Amygdala (tissue), 56 donors: ENCODE measurements at regions not wholly inside any gene's neighbourhood (a gene's known extent, or its start where the extent isn't known, plus 50 kb on each side); places are given as distances from the start of the nearest gene placed in this dataset.

Experiments used
- DNase-seq, 56 donors: peaks; one replicate each; lab custom pipeline; 2025; lab: John Stamatoyannopoulos, UW

- DNase-seq: no peak
Measured at GRCh38 chr2:139080244-139080643, 300.1 kb upstream of the NXPH2 start.

DNA sequence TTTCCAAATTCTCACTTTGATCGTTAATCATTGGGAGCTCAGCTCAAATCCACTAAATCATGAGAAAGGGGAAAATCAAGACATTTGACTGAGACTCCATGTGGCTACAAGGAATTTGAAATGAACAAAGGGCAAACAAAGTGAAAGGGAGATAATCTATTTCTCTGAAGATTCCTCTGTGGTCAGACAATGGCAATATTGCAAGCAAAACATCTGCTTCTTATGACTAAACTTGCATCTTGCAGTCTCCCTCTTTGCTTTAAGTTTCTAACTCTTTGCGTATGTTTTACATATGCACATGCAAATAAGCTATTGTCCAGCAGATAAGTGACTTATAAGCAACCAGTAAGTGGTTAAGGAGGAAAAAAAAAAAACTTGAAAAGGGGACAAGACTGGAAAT, 299.1 kb upstream of the NXPH2 start:
- DNase-seq: no peak

GRCh38 chr2:139078376-139078775, 298.2 kb upstream of the NXPH2 start:
- DNase-seq: no peak

- DNase-seq: no peak
Measured at GRCh38 chr2:139077099-139077737, 297.0 kb upstream of the NXPH2 start.

DNA sequence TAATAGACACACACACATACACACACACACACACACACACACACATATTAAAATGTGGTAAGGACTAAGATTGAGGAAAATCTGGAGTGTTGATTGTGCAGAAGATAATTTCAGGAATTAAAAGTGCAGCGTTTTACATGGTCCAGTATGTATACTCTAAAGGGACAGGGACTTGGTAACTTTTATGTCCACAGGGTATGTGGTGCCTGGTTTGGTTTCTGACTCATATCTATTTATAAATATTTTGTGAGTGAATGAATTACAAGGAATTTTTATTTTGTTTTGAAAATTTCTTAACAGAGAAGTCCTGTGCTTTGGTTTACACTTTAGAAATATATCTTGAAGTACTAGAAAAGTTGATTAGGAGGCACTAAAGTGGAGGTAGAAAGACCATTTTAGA, 287.7 kb upstream of the NXPH2 start:
- DNase-seq: no peak

- DNase-seq: no peak
Measured at GRCh38 chr2:139067072-139067471, 286.9 kb upstream of the NXPH2 start.

DNA sequence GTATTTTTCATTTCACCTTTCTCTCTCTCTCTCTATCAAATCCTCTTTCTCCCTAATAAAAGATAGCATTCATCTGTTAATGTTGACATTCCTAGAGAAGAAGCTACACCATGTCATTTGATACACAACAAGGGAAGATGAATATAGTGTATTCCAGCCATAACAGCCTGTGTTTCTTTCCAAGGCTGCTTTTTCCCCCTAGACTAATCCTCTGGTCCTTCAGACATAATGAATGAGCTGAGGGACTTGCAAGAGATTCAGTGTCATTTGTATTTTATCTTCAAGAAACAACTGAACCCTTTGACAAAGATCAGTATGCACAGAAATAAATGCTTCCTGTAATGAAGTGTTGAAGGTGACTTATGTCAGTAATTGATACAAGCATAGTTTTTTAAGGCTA, 284.0 kb upstream of the NXPH2 start:
- no peak for DNase-seq

GRCh38 chr2:139059617-139060016, 279.4 kb upstream of the NXPH2 start:
- no peak for DNase-seq

DNA sequence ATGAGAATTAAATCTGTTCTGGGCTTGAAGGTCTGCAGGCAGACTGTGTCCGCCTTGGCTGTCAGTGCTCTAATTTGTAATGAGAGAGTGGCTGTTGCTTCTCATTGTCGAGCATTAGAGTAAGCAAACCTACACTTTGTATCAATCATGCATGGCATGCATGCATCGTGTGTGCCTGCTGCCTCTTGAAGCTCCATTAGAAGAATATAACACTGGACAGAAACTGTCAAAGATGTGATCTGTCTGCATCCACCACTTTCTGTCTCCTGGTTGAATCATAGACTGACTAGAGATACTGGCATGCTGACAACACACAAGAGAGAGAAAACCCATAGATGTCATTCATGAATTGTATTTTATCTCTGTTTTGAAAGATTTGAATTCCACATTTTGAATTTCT, 275.0 kb upstream of the NXPH2 start:
- no peak for DNase-seq

DNA sequence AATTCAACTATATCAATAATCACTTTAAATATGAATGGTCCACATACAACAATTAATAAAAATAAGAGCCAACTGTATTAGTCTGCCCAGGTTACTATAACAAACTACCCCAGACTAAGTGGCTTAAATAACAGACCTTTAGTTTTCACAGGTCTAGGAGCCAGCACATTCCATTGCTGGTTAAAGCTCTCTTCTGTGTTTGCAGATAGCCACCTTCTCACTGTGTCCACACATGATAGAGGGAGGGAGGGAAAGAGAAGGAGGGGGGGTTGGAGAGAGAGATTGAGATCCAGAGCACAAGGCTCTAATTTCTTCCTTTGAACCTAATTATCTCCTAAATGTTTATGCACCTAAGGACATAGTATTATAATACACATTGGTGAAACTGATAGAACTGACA, 267.8 kb upstream of the NXPH2 start:
- no peak for DNase-seq

- no peak for DNase-seq
Measured at GRCh38 chr2:139045524-139045923, 265.3 kb upstream of the NXPH2 start.

GRCh38 chr2:139034064-139034463, 253.9 kb upstream of the NXPH2 start:
- DNase-seq: no peak

- no peak for DNase-seq
Measured at GRCh38 chr2:139033300-139033699, 253.1 kb upstream of the NXPH2 start.

DNA sequence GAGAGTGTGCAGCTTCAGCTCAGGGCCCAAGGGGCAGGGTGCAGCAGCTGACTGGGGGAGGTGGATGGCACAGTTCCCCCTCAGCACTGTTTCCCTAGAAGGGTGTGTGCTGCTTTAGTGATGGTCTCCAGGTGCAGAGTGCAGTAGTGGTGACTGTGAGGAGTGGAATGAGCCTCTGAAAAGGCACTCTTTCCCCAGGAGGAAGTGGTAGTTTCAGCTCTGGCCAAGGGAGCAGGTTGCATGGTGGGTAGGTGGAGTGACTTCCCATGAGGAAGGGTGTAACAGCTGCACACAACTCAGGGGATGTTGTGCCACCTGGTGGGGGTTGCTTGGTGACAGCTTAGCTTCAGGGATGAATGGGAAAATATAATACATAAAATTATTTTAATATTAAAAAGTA, 251.5 kb upstream of the NXPH2 start:
- DNase-seq: no peak

DNA sequence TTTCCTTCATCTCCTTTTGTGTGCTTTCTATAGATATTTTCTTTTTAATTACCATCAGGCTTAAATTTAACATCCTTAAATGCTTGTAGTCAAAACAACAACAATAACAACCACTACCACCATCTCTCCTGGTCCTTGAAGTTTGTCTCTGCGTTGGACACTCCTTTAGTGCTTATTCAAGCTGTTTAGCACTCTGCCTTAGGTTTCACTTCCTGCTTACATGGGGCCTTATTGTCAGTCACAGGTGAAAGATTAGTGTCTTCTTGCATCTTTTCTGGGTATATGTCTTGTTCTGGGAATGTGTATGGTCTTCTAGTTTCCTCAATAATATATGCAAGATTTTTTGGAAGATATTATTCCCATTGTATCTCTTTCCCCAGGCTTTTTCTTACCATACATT, 240.1 kb upstream of the NXPH2 start:
- no peak for DNase-seq

- DNase-seq: no peak
Measured at GRCh38 chr2:139018252-139018651, 238.1 kb upstream of the NXPH2 start.

DNA sequence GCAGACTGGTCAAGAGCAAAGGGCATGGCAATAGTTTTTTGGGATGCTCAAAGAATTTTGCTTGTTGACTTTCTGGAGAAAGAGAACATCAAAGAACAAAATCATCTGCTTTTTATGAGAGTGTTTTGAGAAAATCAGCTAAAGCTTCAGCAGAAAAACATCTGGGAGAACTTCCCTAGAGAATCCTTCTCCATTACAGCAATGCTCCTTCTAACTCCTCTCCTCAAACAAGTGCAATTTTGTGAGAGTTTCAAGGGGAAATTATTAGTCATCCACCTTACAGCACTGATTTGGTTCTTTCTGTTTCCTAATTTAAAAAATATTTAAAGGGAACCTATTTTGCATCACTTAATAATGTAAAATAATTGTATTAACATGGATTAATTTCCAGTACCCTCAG, 226.9 kb upstream of the NXPH2 start:
- DNase-seq: no peak

DNA sequence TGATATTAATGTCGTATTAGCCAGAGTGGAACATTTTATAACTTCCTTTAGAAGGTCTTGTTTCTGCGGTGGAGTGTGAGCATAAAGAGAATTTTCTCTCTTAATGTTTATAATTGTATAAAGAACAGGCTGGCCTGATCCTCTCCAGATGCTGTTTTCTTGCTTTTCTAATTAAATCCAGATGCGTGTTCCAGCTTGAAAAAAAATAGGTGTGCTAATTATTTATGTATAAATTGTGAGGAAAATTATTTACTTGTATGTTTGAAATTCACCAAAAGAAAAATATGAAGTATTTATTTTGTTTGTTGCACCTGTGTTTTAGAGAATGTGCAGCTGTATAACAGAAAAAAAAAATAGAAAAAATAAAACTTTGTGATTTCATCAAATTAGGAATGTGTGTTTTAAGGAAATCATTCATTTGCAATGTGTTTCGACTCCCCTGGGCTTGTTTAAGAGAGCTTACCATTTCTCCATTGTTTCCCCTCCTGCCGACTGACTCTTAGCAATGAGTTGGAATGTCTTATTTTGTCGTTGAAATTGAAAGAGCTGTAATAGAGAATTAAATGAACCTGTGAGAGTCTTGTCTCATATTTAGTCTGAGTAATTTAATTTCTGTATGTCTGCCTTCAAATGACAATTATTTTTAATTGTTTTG, 220.1 kb upstream of the NXPH2 start:
- no peak for DNase-seq

GRCh38 chr2:138997856-138998517, 217.8 kb upstream of the NXPH2 start:
- no peak for DNase-seq

DNA sequence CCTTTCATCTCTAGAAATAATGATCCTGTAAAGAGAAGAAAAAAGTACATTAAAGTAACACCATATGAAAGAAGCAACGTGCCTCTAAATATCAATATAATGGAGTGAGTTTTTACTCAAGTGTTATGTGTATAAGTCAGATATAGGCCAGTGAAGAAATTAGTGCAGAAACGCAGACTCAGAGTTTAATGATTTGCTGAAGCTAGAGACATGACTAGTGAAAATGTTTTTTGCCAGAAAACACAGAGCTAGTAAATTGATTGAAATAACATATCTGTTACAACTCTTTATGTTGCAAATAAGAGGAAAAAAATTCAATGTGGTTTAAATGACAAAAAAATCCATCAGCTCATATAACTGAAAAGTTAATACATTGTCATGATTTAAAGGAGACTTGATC, 217.2 kb upstream of the NXPH2 start:
- DNase-seq: no peak

GRCh38 chr2:138994502-138994901, 214.3 kb upstream of the NXPH2 start:
- DNase-seq: no peak

- DNase-seq: no peak
Measured at GRCh38 chr2:138985881-138986280, 205.7 kb upstream of the NXPH2 start.
